GM12878 (cell line): ENCODE measurements at regions not wholly inside any gene's neighbourhood (a gene's known extent, or its start where the extent isn't known, plus 50 kb on each side); places are given as distances from the start of the nearest gene placed in this dataset.

Experiments used
- ATAC-seq: fragments of 200-7000 bp; cut with Tn5 transposase; 3 replicates; pipeline ENCODE4 v1.9.1; 2020; ENCODE audit warnings: mild to moderate bottlenecking, moderate library complexity
- BruUV-seq: library from RNA; stranded (reverse); fragments of 400-500 nt; replicated peaks from 2 replicates; lab custom pipeline; 2021; lab: Mats Ljungman, UMichigan
- CTCF ChIA-PET: fragments of 300-600 bp; sonication (Branson Sonifier 250); formaldehyde crosslinking; extraction: SDS; loops from one replicate; lab custom pipeline; 2021; ENCODE audit warnings: inconsistent platforms; lab: Yijun Ruan, JAX
- POLR2A ChIA-PET: fragments of 350-600 bp; formaldehyde crosslinking; extraction: SDS; loops from one replicate; lab custom pipeline; 2021; ENCODE audit warnings: inconsistent platforms; lab: Charles Lee
- RAD21 ChIA-PET: fragments of 300-600 bp; sonication (Branson Sonifier 250); formaldehyde crosslinking; loops from one replicate; lab custom pipeline; 2023; ENCODE audit warnings: antibody characterized with exemption; ENCODE audit not compliant: unreplicated experiment; lab: Charles Lee
- SMC1A ChIA-PET: fragments of 300-600 bp; sonication (Branson Sonifier 250); formaldehyde crosslinking; loops from one replicate; lab custom pipeline; 2023; ENCODE audit not compliant: unreplicated experiment, uncharacterized antibody; lab: Charles Lee
- DNase-seq: peaks from one replicate; pipeline ENCODE4 v3.0.0-alpha.2; 2011; ENCODE audit warnings: low read depth, low spot score
- FAIRE-seq: peaks from 3 replicates; lab custom pipeline; 2011; peaks lifted over from hg19 to GRCh38; lab: Jason Lieb, UNC
- H2AFZ ChIP-seq: 2 replicates; pipeline ENCODE4 v1.6.0; 2011; ENCODE audit warnings: low read depth, low read length, control low read depth; ENCODE audit not compliant: control insufficient read depth
- H3K27ac ChIP-seq: 2 replicates; pipeline ENCODE4 v1.5.1; 2011; ENCODE audit warnings: control low read depth; ENCODE audit not compliant: control insufficient read depth, insufficient read depth
- H3K27me3 ChIP-seq, 2 experiments: replicated peaks in 1 of 2; 2 replicates each; pipeline versions ENCODE4 v1.6.0 to v1.6.1; 2011; ENCODE audit warnings: low read length in 1 of 2; ENCODE audit not compliant: control insufficient read depth in 2 of 2, insufficient read depth in 2 of 2
- H3K36me3 ChIP-seq, 2 experiments: 2 replicates each; pipeline ENCODE4 v1.5.1; 2011; ENCODE audit warnings: low read length in 1 of 2; ENCODE audit not compliant: control insufficient read depth in 2 of 2, insufficient read depth in 2 of 2
- H3K4me1 ChIP-seq: 2 replicates; pipeline ENCODE4 v1.6.1; 2011; ENCODE audit warnings: mild to moderate bottlenecking, low read length, moderate library complexity, mixed read lengths; ENCODE audit not compliant: control insufficient read depth, insufficient read depth
- H3K4me2 ChIP-seq: 2 replicates; pipeline ENCODE4 v1.6.0; 2011; ENCODE audit warnings: control low read depth; ENCODE audit not compliant: control insufficient read depth, insufficient read depth
- H3K4me3 ChIP-seq: fragments of 200-600 bp; sonication (generic); 2 replicates; pipeline ENCODE4 v1.5.1; 2016
- H3K79me2 ChIP-seq: 2 replicates; pipeline ENCODE4 v1.6.0; 2011; ENCODE audit warnings: low read length; ENCODE audit not compliant: control insufficient read depth, insufficient read depth
- H3K9ac ChIP-seq: 2 replicates; pipeline ENCODE4 v1.8.0; 2011; ENCODE audit warnings: low read length, control low read depth, mixed read lengths; ENCODE audit not compliant: control insufficient read depth, insufficient read depth
- H3K9me3 ChIP-seq: replicated peaks from 3 replicates; pipeline ENCODE4 v1.5.1; 2011; ENCODE audit warnings: mild to moderate bottlenecking, low read length; ENCODE audit not compliant: control insufficient read depth, insufficient read depth
- H4K20me1 ChIP-seq: 2 replicates; pipeline ENCODE4 v1.6.0; 2011; ENCODE audit not compliant: control insufficient read depth, insufficient read depth
- EZH2 ChIP-seq: IDR thresholded peaks from 2 replicates; pipeline ENCODE4 v1.6.1; 2012; ENCODE audit warnings: low read depth, mild to moderate bottlenecking, control low read depth, inconsistent platforms, low read length, borderline replicate concordance; ENCODE audit not compliant: control insufficient read depth
- HDAC6 ChIP-seq: fragments of 200-600 bp; sonication (generic); IDR thresholded peaks from one replicate; pipeline ENCODE4 v1.8.0; 2017; ENCODE audit warnings: antibody characterized with exemption; ENCODE audit not compliant: unreplicated experiment
- POU2F2 ChIP-seq: IDR thresholded peaks from 3 replicates; pipeline ENCODE4 v1.6.1; 2011; ENCODE audit warnings: low read depth, mild to moderate bottlenecking, low read length, borderline replicate concordance
- RFX5 ChIP-seq: IDR thresholded peaks from 2 replicates; pipeline ENCODE4 v1.6.1; 2011; ENCODE audit warnings: low read depth, low read length, improper control_type of control experiment
- WRNIP1 ChIP-seq: IDR thresholded peaks from 2 replicates; pipeline ENCODE4 v1.6.1; 2011; ENCODE audit warnings: low read depth, low read length, improper control_type of control experiment, borderline replicate concordance
- YBX1 ChIP-seq: fragments of 450-650 bp; IDR thresholded peaks from 2 replicates; pipeline ENCODE4 v1.6.1; 2016; ENCODE audit warnings: antibody characterized with exemption
- WGBS: methylation state at CpG from one replicate; pipeline ENCODE4 v1.1.6; 2016; ENCODE audit warnings: low lambda C conversion rate; ENCODE audit not compliant: insufficient replicate concordance, insufficient coverage; ENCODE audit errors: missing lambda C conversion rate; 5-methylcytosine and 5-hydroxymethylcytosine counted together
- in situ Hi-C: fragments of 300-500 bp; cut with MboI; formaldehyde crosslinking; loops from 9 replicates; pipeline ENCODE4 v1.14.3; 2018; ENCODE audit warnings: mixed read lengths
- intact Hi-C: fragments of 100-400 bp; cut with micrococcal nuclease; formaldehyde crosslinking; loops from one replicate; pipeline ENCODE4 v1.14.2; 2022; ENCODE audit not compliant: unreplicated experiment
- TF ChIP-seq, protein P1 (sequence below): IDR thresholded peaks from 2 replicates; pipeline ENCODE4 v1.6.1; 2011; ENCODE audit warnings: low read depth, mild to moderate bottlenecking, low read length, moderate library complexity, borderline replicate concordance; ENCODE audit errors: extremely low read depth
- TF ChIP-seq, protein P2 (sequence below): fragments of 450-650 bp; IDR thresholded peaks from 2 replicates; pipeline ENCODE4 v1.6.1; 2017; ENCODE audit warnings: mild to moderate bottlenecking, moderate library complexity

DNA sequence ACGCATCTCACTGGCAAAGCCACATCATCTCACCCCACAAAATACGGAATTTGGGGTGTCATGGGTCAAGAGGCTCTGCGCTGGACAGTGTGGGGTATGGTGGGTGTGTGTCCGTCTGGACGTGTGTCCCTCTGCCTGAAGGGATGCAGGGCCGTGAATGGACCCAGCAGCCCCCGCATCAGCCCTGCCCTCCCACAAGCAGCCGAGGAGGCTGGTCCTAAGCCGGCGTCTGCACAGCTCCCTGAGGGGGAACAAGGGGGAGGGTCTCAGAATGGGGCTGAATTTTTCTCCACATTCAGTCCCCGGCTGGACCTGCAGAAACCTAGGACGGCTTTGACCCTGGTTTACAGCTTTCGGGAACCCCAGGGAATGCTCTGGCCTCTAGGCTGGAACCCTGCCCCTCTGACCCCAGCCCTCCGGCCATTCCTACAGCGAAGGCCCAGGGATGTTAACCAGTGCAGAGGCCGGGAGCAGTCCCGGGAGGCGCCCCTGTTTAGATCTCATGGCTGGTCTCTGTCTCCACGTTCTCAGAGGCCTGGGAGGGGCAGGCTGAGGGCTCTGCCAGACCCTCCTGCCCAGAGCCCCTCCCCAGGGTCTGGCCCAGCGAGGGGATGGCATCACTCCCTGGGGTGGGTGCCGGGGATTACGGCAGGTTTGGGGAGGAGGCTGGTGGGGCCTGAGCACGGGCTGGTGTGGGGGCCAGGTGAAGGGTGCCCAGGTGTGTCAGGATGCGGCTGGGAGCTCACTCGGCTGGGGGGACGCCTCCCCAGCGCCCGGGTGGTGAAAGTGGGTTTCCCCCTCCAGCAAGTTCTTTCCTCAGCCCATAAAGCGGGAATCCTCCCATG is 156.5 kb upstream of the C14orf180 start:
- 68% methylated on average over 29 of the region's 29 CpGs for WGBS
- Histone ChIP-seq H3K36me3 (no peaks in the 10 kb centered on the region), H3K27me3 (no peaks in the 10 kb centered on the region), H3K79me2 (no peaks in the 10 kb centered on the region), H3K27ac (no peak overlapping the region), H3K9me3 (no peaks in the 10 kb centered on the region), H2AFZ (no peak overlapping the region), H4K20me1 (no peaks in the 10 kb centered on the region), H3K4me2 (no peak overlapping the region), H3K4me3 (no peak overlapping the region), H3K4me1 (peaks cover 2% of the 10 kb centered on the region; the same call in 1 of the 2 replicates), H3K9ac (no peak overlapping the region)
- in situ Hi-C loops (no loop called here), intact Hi-C loops (no loop called here)
- POLR2A ChIA-PET = no interaction called here
- SMC1A ChIA-PET = no interaction called here
- TF ChIP-seq YBX1 (no peak), EZH2 (no peak), POU2F2 (no peak), HDAC6 (no peak), RFX5 (no peak), WRNIP1 (no peak)
- TF ChIP-seq, protein P1, sequence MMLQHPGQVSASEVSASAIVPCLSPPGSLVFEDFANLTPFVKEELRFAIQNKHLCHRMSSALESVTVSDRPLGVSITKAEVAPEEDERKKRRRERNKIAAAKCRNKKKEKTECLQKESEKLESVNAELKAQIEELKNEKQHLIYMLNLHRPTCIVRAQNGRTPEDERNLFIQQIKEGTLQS = no peak
- TF ChIP-seq, protein P2, sequence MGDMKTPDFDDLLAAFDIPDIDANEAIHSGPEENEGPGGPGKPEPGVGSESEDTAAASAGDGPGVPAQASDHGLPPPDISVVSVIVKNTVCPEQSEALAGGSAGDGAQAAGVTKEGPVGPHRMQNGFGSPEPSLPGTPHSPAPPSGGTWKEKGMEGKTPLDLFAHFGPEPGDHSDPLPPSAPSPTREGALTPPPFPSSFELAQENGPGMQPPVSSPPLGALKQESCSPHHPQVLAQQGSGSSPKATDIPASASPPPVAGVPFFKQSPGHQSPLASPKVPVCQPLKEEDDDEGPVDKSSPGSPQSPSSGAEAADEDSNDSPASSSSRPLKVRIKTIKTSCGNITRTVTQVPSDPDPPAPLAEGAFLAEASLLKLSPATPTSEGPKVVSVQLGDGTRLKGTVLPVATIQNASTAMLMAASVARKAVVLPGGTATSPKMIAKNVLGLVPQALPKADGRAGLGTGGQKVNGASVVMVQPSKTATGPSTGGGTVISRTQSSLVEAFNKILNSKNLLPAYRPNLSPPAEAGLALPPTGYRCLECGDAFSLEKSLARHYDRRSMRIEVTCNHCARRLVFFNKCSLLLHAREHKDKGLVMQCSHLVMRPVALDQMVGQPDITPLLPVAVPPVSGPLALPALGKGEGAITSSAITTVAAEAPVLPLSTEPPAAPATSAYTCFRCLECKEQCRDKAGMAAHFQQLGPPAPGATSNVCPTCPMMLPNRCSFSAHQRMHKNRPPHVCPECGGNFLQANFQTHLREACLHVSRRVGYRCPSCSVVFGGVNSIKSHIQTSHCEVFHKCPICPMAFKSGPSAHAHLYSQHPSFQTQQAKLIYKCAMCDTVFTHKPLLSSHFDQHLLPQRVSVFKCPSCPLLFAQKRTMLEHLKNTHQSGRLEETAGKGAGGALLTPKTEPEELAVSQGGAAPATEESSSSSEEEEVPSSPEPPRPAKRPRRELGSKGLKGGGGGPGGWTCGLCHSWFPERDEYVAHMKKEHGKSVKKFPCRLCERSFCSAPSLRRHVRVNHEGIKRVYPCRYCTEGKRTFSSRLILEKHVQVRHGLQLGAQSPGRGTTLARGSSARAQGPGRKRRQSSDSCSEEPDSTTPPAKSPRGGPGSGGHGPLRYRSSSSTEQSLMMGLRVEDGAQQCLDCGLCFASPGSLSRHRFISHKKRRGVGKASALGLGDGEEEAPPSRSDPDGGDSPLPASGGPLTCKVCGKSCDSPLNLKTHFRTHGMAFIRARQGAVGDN = no peak
- no peak for FAIRE-seq
- CTCF ChIA-PET = no interaction called here
- RAD21 ChIA-PET = no interaction called here
- BruUV-seq = no TSS peak
- DNase-seq = no peak
- ATAC-seq = no peak
